GM12864 (cell line): ENCODE measurements at regions not wholly inside any gene's neighbourhood (a gene's known extent, or its start where the extent isn't known, plus 50 kb on each side); places are given as distances from the start of the nearest gene placed in this dataset.
"Not testable (repeated sequence)": the region's sequence is repeated elsewhere in the genome, so short reads cannot be mapped to it uniquely, and the experiment has no call there.

Experiments used
- DNase-seq: peaks from one replicate; pipeline ENCODE4 v3.0.0-alpha.2; 2011; ENCODE audit warnings: low read depth
- H3K4me3 ChIP-seq: 2 replicates; pipeline ENCODE4 v1.5.1; 2011; ENCODE audit warnings: mild to moderate bottlenecking, low read depth, low read length, control low read depth
- TF ChIP-seq, protein P1 (sequence below): IDR thresholded peaks from 2 replicates; pipeline ENCODE4 v1.5.1; 2011; ENCODE audit warnings: low read depth, mild to moderate bottlenecking, moderate library complexity, low read length, control low read depth, inconsistent platforms; ENCODE audit errors: missing control alignments

- TF ChIP-seq, protein P1, sequence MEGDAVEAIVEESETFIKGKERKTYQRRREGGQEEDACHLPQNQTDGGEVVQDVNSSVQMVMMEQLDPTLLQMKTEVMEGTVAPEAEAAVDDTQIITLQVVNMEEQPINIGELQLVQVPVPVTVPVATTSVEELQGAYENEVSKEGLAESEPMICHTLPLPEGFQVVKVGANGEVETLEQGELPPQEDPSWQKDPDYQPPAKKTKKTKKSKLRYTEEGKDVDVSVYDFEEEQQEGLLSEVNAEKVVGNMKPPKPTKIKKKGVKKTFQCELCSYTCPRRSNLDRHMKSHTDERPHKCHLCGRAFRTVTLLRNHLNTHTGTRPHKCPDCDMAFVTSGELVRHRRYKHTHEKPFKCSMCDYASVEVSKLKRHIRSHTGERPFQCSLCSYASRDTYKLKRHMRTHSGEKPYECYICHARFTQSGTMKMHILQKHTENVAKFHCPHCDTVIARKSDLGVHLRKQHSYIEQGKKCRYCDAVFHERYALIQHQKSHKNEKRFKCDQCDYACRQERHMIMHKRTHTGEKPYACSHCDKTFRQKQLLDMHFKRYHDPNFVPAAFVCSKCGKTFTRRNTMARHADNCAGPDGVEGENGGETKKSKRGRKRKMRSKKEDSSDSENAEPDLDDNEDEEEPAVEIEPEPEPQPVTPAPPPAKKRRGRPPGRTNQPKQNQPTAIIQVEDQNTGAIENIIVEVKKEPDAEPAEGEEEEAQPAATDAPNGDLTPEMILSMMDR, result no peak
- H3K4me3 ChIP-seq, result no peak overlapping the region
- DNase-seq, result no peak
These were observed 104.5 kb upstream of the UGP2 start for GRCh38 chr2:63737081-63737751.

GRCh38 chr2:63738019-63738418 lies 103.7 kb upstream of the UGP2 start:
- DNase-seq, result no peak
- TF ChIP-seq, protein P1, result no peak
- no peak overlapping the region for H3K4me3 ChIP-seq

DNA sequence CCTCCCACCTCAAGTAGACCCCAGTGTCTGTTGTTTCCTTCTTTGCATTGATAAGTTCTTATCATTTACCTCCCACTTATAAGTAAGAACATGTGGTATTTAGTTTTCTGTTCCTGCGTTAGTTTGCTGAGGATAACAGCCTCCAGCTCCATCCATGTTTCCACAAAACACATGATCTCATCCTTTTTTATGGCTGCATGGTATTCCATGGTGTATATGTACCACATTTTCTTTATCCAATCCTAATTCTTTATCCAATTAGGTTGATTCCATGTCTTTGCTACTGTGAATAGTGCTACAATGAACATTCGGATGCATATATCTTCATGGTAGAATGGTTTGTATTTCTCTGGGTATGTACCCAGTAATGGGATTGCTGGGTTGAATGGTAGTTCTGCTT lies 102.5 kb upstream of the UGP2 start:
- not testable (repeated sequence) for DNase-seq, H3K4me3 ChIP-seq

GRCh38 chr2:63740020-63740419 lies 101.7 kb upstream of the UGP2 start:
- no peak overlapping the region for H3K4me3 ChIP-seq
- DNase-seq, result no peak
- TF ChIP-seq, protein P1, result no peak

DNA sequence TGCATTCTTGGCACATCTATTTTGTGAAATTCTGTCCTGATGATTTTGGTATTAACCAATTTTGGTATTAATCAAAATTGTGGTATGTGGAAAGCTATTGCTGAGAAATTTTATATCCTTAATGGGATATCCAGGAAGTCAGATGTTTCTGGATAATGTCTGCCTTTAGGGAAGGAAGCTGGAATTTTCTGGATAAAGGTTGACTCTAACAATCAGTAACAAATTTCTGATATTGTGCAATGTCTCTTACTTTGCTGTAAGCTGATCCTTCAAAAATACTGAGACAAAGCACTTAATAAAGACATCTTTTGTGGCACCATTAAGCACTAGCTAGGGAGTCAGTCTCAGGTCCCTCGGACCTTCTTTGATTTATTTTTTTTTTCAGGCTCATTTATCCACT lies 100.8 kb upstream of the UGP2 start:
- DNase-seq, result no peak
- TF ChIP-seq, protein P1, result no peak
- H3K4me3 ChIP-seq, result no peak overlapping the region

GRCh38 chr2:63741884-63742579 lies 99.7 kb upstream of the UGP2 start:
- TF ChIP-seq, protein P1, result no peak
- no peak for DNase-seq
- no peak overlapping the region for H3K4me3 ChIP-seq

GRCh38 chr2:63742580-63742976 lies 99.1 kb upstream of the UGP2 start:
- no peak overlapping the region for H3K4me3 ChIP-seq
- TF ChIP-seq, protein P1, result no peak
- no peak for DNase-seq
